Mesendoderm (in vitro differentiated cells): ENCODE measurements at regions not wholly inside any gene's neighbourhood (a gene's known extent, or its start where the extent isn't known, plus 50 kb on each side); places are given as distances from the start of the nearest gene placed in this dataset.

Source experiments
- DNase-seq: peaks from one replicate; pipeline ENCODE4 v3.0.0; 2013
- H2AK5ac ChIP-seq: 2 replicates; pipeline ENCODE4 v1.6.1; 2013; ENCODE audit warnings: low read length, inconsistent platforms
- H2BK120ac ChIP-seq: 2 replicates; pipeline ENCODE4 v1.6.1; 2013; ENCODE audit warnings: low read depth, mild to moderate bottlenecking, low read length, moderate library complexity, mixed read lengths
- H2BK15ac ChIP-seq: replicated peaks from 2 replicates; pipeline ENCODE4 v1.6.1; 2013; ENCODE audit warnings: low read depth, mild to moderate bottlenecking, moderate library complexity
- H2BK5ac ChIP-seq: 2 replicates; pipeline ENCODE4 v1.6.1; 2013; ENCODE audit warnings: low read length, inconsistent platforms
- H3K18ac ChIP-seq: 2 replicates; pipeline ENCODE4 v1.6.1; 2013; ENCODE audit warnings: mild to moderate bottlenecking, low read length, mixed read lengths
- H3K23ac ChIP-seq: one replicate; pipeline ENCODE4 v1.6.1; 2013; ENCODE audit warnings: low read length
- H3K27ac ChIP-seq: 2 replicates; pipeline ENCODE4 v1.5.1; 2013; ENCODE audit warnings: low read depth, mild to moderate bottlenecking, inconsistent platforms, low read length, moderate library complexity
- H3K27me3 ChIP-seq: 2 replicates; pipeline ENCODE4 v1.6.1; 2013; ENCODE audit warnings: low read length, control low read depth, mild to moderate bottlenecking, inconsistent platforms; ENCODE audit not compliant: insufficient read depth, poor library complexity
- H3K36me3 ChIP-seq: 2 replicates; pipeline ENCODE4 v1.6.1; 2013; ENCODE audit warnings: low read length, inconsistent platforms; ENCODE audit not compliant: control insufficient read depth, insufficient read depth
- H3K4ac ChIP-seq: one replicate; pipeline ENCODE4 v1.6.1; 2013; ENCODE audit warnings: low read depth, mild to moderate bottlenecking, low read length, moderate library complexity
- H3K4me1 ChIP-seq: 2 replicates; pipeline ENCODE4 v1.6.1; 2013; ENCODE audit warnings: low read depth, low read length, inconsistent platforms; ENCODE audit not compliant: control insufficient read depth
- H3K4me2 ChIP-seq: 2 replicates; pipeline ENCODE4 v1.6.1; 2013; ENCODE audit warnings: low read length
- H3K4me3 ChIP-seq: 2 replicates; pipeline ENCODE4 v1.5.1; 2013; ENCODE audit warnings: mild to moderate bottlenecking, low read length
- H3K56ac ChIP-seq: one replicate; pipeline ENCODE4 v1.6.1; 2013; ENCODE audit warnings: low read length
- H3K79me1 ChIP-seq: 2 replicates; pipeline ENCODE4 v1.6.1; 2013; ENCODE audit warnings: low read length, inconsistent platforms
- H3K79me2 ChIP-seq: 2 replicates; pipeline ENCODE4 v1.6.1; 2013; ENCODE audit warnings: mild to moderate bottlenecking, low read length; ENCODE audit not compliant: control insufficient read depth, insufficient read depth
- H3K9ac ChIP-seq: 2 replicates; pipeline ENCODE4 v1.6.1; 2013; ENCODE audit warnings: low read length, inconsistent platforms
- H4K5ac ChIP-seq: one replicate; pipeline ENCODE4 v1.6.1; 2013; ENCODE audit warnings: low read length
- H4K8ac ChIP-seq: one replicate; pipeline ENCODE4 v1.6.1; 2013; ENCODE audit warnings: low read depth, mild to moderate bottlenecking, control low read depth, low read length, moderate library complexity
- WGBS: extraction: QIAGEN DNeasy Blood & Tissue Kit; methylation state at CpG from one replicate; pipeline ENCODE4 v1.1.7; 2013; ENCODE audit warnings: low lambda C conversion rate, missing lambda C conversion rate; ENCODE audit not compliant: insufficient coverage; ENCODE audit errors: extremely low coverage; 5-methylcytosine and 5-hydroxymethylcytosine counted together

DNA sequence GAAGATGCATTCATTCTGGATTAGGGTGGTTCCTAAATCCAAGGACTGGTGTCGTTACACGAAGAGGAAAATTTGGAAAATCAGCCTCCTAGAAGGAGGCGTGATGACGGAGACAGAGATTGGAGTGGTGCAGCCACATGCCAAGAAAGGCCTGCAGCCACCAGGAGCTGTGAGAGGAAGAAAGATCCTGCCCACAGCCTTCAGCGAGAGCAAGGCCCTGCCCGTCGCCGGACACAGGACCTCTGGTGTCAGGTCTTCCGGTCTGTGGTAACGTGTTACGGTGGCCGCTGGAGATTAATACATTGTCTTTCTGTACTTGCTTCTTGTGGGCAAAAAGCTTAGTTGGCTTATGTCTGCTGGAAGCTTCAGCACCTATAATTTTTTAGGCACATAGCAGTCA, 1045.8 kb downstream of the BRD1 start:
- DNase-seq = no peak
- Histone ChIP-seq H2BK15ac (no peak overlapping the region), H3K27me3 (no peaks in the 10 kb centered on the region), H2BK5ac (no peak overlapping the region), H4K5ac (no peak overlapping the region), H3K79me1 (no peaks in the 10 kb centered on the region), H3K4me2 (no peak overlapping the region), H3K56ac (no peak overlapping the region), H2AK5ac (no peak overlapping the region), H3K4me1 (no peaks in the 10 kb centered on the region), H2BK120ac (no peak overlapping the region), H3K23ac (no peak overlapping the region), H3K4ac (no peak overlapping the region), H3K4me3 (no peak overlapping the region), H3K79me2 (no peaks in the 10 kb centered on the region), H4K8ac (no peak overlapping the region), H3K9ac (no peak overlapping the region), H3K36me3 (no peaks in the 10 kb centered on the region), H3K27ac (no peak overlapping the region), H3K18ac (no peak overlapping the region)
- no CpG with 5 or more reads among the region's 12 CpGs for WGBS

DNA sequence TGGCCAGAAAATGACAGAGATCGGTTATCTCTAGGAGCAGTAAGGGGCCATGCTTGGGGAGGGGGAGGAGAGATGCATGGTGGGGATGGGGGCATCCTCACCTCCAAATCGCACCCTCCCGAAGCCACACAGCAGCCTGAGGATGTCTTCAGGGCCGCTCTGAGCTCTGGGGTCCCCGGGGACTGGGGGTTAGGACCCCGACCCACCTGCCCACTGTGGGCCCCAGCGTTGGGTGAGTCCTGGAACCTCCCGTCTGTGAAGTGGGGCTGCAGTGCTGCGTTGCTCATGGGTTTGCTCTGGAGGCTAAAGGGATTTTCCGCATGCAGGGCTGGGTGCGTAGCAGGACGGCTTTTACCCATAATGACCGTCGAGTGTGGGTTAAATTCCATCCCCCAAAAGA, 1046.3 kb downstream of the BRD1 start:
- Histone ChIP-seq H3K23ac (no peak overlapping the region), H3K4me1 (no peaks in the 10 kb centered on the region), H3K4me3 (no peak overlapping the region), H2BK120ac (no peak overlapping the region), H2BK15ac (no peak overlapping the region), H4K5ac (no peak overlapping the region), H3K27ac (no peak overlapping the region), H3K36me3 (no peaks in the 10 kb centered on the region), H3K4me2 (no peak overlapping the region), H3K4ac (no peak overlapping the region), H3K56ac (no peak overlapping the region), H3K79me1 (no peaks in the 10 kb centered on the region), H3K79me2 (no peaks in the 10 kb centered on the region), H3K27me3 (no peaks in the 10 kb centered on the region), H3K18ac (no peak overlapping the region), H2BK5ac (no peak overlapping the region), H2AK5ac (no peak overlapping the region), H3K9ac (no peak overlapping the region), H4K8ac (no peak overlapping the region)
- DNase-seq = no peak
- WGBS = no CpG with 5 or more reads among the region's 14 CpGs

DNA sequence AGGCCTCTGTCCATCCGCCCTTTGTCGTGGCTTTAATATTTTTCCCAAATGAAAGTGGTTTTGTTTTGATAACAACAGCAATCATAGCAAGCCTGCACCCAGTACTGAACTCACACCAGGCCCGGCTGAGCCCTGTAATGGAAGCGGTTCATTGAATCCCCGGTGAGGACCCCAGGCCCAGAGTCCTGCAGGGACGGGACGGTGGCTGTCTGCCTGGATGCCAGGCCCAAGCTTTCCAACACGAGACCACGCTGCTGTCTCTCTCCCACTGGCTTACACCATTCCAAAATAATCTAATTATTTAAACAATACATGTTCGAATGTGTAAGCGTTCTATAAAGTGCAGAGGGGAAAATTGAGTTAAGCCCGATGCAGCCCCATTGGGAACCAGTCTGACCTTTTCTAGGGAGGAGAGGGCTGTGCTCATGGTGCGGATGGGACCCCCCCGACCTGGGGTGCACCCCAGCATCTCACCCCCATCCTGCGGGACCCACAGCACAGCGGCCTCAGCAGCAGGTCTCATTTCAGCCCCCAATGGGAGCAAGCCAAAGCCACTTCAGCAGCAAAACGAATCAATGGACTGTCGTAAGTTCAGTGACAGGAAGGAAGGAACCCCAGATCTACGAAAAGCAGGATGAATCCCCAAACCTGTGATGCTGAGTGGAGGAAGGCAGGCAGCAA, 1046.9 kb downstream of the BRD1 start:
- no peak overlapping the region for H4K5ac ChIP-seq
- no peak overlapping the region for H3K4me2 ChIP-seq
- no peak overlapping the region for H2BK15ac ChIP-seq
- no peak overlapping the region for H4K8ac ChIP-seq
- no peak overlapping the region for H2AK5ac ChIP-seq
- H2BK5ac ChIP-seq = no peak overlapping the region
- H3K27me3 ChIP-seq = no peaks in the 10 kb centered on the region
- no peak overlapping the region for H3K23ac ChIP-seq
- no peak overlapping the region for H3K56ac ChIP-seq
- H3K36me3 ChIP-seq = no peaks in the 10 kb centered on the region
- H3K79me1 ChIP-seq = no peaks in the 10 kb centered on the region
- H3K18ac ChIP-seq = no peak overlapping the region
- no CpG with 5 or more reads among the region's 19 CpGs for WGBS
- H3K79me2 ChIP-seq = no peaks in the 10 kb centered on the region
- H3K27ac ChIP-seq = no peak overlapping the region
- H3K4ac ChIP-seq = no peak overlapping the region
- no peaks in the 10 kb centered on the region for H3K4me1 ChIP-seq
- no peak overlapping the region for H3K9ac ChIP-seq
- DNase-seq = no peak
- no peak overlapping the region for H2BK120ac ChIP-seq
- no peak overlapping the region for H3K4me3 ChIP-seq

DNA sequence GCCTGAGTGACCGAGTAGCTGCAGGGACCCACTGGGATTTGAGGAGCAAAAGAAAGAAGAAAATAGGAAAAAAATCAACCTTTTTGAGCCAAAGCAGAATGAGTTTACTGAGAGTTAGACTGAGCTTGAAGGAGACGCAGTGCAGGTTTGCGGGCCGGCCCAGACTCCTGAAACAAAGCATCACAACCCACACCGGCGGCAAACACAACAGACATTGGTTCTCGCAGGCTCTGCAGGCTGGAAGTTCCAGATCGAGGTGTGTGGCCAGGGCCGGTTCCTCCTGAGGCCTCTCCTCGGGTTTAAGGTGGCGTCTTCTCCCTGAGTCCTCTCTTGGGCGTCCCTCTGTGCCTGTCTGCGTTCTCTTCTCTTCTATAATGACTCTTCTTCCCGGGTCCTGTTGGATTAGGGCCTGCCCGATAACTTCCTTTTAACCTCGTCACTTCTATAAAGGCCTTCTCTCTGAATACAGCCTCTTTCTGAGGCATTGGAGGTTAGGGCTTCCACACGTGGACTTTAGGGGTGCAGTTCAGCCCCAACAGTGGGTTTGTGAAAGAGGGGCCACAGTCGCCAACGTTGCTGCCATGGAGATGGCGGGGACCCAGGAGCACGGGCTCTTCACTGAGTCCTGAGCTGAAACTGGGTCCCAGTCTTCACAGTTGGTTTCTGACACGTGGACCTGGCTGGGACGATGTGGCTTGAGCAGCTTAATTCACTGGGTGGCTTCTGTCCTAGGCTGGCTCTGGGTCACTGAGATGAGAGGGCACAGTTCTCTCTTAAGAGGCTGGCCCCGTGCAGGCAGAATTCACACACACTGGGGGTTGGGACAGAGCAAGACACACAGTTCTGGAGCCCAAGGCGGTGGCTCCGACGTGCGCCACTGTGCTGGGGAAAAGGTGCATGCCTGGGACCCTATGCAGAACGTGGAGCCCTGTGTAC, 1047.7 kb downstream of the BRD1 start:
- no peak overlapping the region for H3K18ac ChIP-seq
- H3K4me2 ChIP-seq = no peak overlapping the region
- H3K23ac ChIP-seq = no peak overlapping the region
- no peak overlapping the region for H3K27ac ChIP-seq
- no peak overlapping the region for H3K4me3 ChIP-seq
- H3K4me1 ChIP-seq = no peaks in the 10 kb centered on the region
- no peak overlapping the region for H3K9ac ChIP-seq
- no peaks in the 10 kb centered on the region for H3K79me1 ChIP-seq
- H4K8ac ChIP-seq = no peak overlapping the region
- H2BK5ac ChIP-seq = no peak overlapping the region
- no CpG with 5 or more reads among the region's 29 CpGs for WGBS
- no peaks in the 10 kb centered on the region for H3K27me3 ChIP-seq
- H2AK5ac ChIP-seq = no peak overlapping the region
- H2BK15ac ChIP-seq = no peak overlapping the region
- no peak overlapping the region for H4K5ac ChIP-seq
- no peak overlapping the region for H3K4ac ChIP-seq
- H3K36me3 ChIP-seq = no peaks in the 10 kb centered on the region
- DNase-seq = no peak
- no peak overlapping the region for H2BK120ac ChIP-seq
- no peaks in the 10 kb centered on the region for H3K79me2 ChIP-seq
- no peak overlapping the region for H3K56ac ChIP-seq

DNA sequence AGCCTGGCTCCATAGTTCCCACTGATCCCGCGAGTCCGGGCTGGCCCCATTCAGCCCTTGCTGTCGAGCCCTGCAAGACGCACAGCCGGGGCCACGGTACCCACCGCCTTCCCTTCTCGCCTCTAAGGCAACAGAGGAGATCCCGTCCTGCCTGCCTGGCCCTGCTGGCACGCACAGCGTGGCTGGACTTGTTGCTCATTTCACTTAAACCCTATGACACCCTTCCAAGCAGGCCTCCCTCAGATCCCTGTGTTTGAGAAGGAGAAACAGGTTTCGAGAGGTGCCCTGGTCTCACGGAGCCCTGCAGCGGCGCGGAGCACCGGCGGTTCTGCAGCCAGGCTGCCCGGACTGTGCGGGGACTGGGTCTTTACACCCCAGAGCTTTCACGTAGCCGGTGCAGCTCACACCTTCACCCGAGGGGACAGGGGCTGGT, 1048.4 kb downstream of the BRD1 start:
- Histone ChIP-seq H3K18ac (no peak overlapping the region), H3K4ac (no peak overlapping the region), H3K4me3 (no peak overlapping the region), H3K4me2 (no peak overlapping the region), H3K23ac (no peak overlapping the region), H3K79me2 (no peaks in the 10 kb centered on the region), H3K4me1 (no peaks in the 10 kb centered on the region), H3K36me3 (no peaks in the 10 kb centered on the region), H2AK5ac (no peak overlapping the region), H3K56ac (no peak overlapping the region), H4K8ac (no peak overlapping the region), H3K27ac (no peak overlapping the region), H3K9ac (no peak overlapping the region), H4K5ac (no peak overlapping the region), H2BK120ac (no peak overlapping the region), H2BK5ac (no peak overlapping the region), H2BK15ac (no peak overlapping the region), H3K79me1 (no peaks in the 10 kb centered on the region), H3K27me3 (no peaks in the 10 kb centered on the region)
- WGBS = no CpG with 5 or more reads among the region's 24 CpGs
- DNase-seq = no peak
